Vagina (tissue), 2 donors: ENCODE measurements at regions not wholly inside any gene's neighbourhood (a gene's known extent, or its start where the extent isn't known, plus 50 kb on each side); places are given as distances from the start of the nearest gene placed in this dataset.

Experiments
- CTCF ChIP-seq, 3 experiments: fragments of 450-650 bp in 2 of 3; fragments of 200-600 bp in 1 of 3; sonication (generic) in 1 of 3; IDR thresholded peaks; one replicate each; pipeline ENCODE4 v1.5.1; 2017 to 2019; ENCODE audit warnings: antibody characterized with exemption in 3 of 3, mild to moderate bottlenecking in 2 of 3, moderate library complexity in 2 of 3
- POLR2A ChIP-seq, 2 donors: fragments of 450-650 bp; IDR thresholded peaks; one replicate each; pipeline ENCODE4 v1.6.1; 2017; ENCODE audit warnings: antibody characterized with exemption in 2 of 2, mild to moderate bottlenecking in 2 of 2, moderate library complexity in 2 of 2
- POLR2AphosphoS5 ChIP-seq, 2 donors: sonication (generic); formaldehyde crosslinking; IDR thresholded peaks; one replicate each; pipeline ENCODE4 v1.9.0; 2017; ENCODE audit warnings: antibody characterized with exemption in 2 of 2, mild to moderate bottlenecking in 2 of 2, low read depth in 1 of 2; ENCODE audit not compliant: insufficient read depth in 1 of 2

- TF ChIP-seq POLR2A (IDR thresholded peaks at IDR 0.05) (no peak), CTCF (IDR thresholded peaks at IDR 0.05) (no peak), POLR2AphosphoS5 (IDR thresholded peaks at IDR 0.05; ENCODE audit: insufficient read depth in 1 of 2, low read depth in 1 of 2) (no peak)
These were observed 1292.2 kb upstream of the ZEB2 start for GRCh38 chr2:145812165-145812554.
